ENCODE measurements at regions not wholly inside any gene's neighbourhood (a gene's known extent, or its start where the extent isn't known, plus 50 kb on each side); places are given as distances from the start of the nearest gene placed in this dataset.
A peak's percentile ranks its signal among the peaks of the same experiment; 100 is the strongest.
"Not testable (repeated sequence)": the region's sequence is repeated elsewhere in the genome, so short reads cannot be mapped to it uniquely, and the experiment has no call there.

DNA sequence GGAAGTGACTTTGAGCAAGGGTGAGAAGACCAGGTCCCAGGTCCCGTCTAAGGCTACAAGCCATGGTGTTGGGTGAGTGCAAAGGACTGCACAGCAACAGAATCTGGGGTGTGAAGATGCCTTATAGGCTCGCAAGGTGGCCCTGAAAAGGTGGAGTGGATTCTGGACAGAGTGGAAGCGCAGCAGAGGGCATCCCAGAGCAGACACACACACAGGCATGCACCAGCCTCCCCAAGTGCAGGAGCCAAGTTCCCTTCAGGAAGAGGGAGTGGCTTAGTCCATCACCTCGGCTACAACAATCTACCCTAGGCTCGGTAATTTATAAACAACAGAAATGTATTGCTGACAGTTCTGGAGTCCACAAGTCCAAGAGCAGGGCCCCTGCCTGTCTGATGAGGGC lies 180.1 kb upstream of the PDE10A start:
- H3K27ac ChIP-seq (ENCODE audit: low read length), result no peak overlapping the region

DNA sequence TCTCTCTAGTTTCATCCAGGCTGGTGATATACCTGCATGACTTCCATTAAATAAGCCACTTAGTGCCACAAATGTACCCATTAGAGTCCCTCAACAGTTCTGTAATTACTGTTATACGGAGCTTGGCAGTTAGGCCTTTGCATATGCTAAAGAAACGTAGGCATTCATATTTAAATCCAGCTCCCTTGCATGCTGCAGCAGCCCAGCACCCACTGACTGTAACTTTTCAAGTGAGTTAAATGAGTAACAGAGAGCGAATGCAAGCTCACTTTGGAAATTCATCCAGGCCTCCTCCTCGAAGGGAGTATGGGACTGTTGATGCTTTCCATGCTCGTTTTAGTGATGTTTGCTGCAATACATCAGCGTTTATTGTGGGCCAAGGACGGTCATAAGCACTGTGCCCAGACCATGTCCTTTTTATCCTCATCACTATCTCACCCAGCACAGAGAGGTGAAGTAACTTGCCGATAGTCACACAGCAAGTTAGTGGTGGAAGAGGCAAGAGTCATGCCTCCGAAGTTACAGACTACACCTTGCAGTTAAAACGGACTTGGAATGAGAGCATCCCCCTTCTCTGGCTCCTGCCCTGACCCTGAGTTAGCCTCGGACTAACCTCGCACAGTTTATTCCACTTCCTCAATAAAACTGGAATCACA lies 179.4 kb upstream of the PDE10A start:
- Histone ChIP-seq H3K4me1 (ENCODE audit: control insufficient read depth, insufficient read depth, low read length) (no peaks in the 10 kb centered on the region), H3K27ac (ENCODE audit: low read length) (no peak overlapping the region), H3K9me3 (ENCODE audit: control insufficient read depth, low read depth, low read length) (no peaks in the 10 kb centered on the region), H3K36me3 (ENCODE audit: control insufficient read depth, insufficient read depth, low read length) (no peaks in the 10 kb centered on the region), H3K27me3 (ENCODE audit: control insufficient read depth, insufficient read depth, low read length) (peaks cover 3% of the 10 kb centered on the region), H3K4me3 (ENCODE audit: low read length) (no peak overlapping the region)
- no CpG with 5 or more reads among the region's 12 CpGs for WGBS (ENCODE audit: insufficient coverage, low lambda C conversion rate)
- DNase-seq, result no peak

More for the DNA sequence above, 180.1 kb upstream of the PDE10A start:
- Histone ChIP-seq H3K36me3 (ENCODE audit: control insufficient read depth, insufficient read depth, low read length) (no peaks in the 10 kb centered on the region), H3K9me3 (ENCODE audit: control insufficient read depth, low read depth, low read length) (no peaks in the 10 kb centered on the region), H3K4me1 (ENCODE audit: control insufficient read depth, insufficient read depth, low read length) (no peaks in the 10 kb centered on the region), H3K27me3 (ENCODE audit: control insufficient read depth, insufficient read depth, low read length) (peaks cover 6% of the 10 kb centered on the region), H3K4me3 (ENCODE audit: low read length) (no peak overlapping the region)
- DNase-seq, result peak in 1 of 2 donors; percentile 31
- WGBS (ENCODE audit: insufficient coverage, low lambda C conversion rate), result 0% methylated on average over 1 of the region's 5 CpGs

GRCh38 chr6:165841153-165841558 lies 178.1 kb upstream of the PDE10A start:
- no peak for DNase-seq
- Histone ChIP-seq H3K27me3 (ENCODE audit: control insufficient read depth, insufficient read depth, low read length) (peaks cover 4% of the 10 kb centered on the region), H3K4me1 (ENCODE audit: control insufficient read depth, insufficient read depth, low read length) (no peaks in the 10 kb centered on the region), H3K27ac (ENCODE audit: low read length) (no peak overlapping the region), H3K9me3 (ENCODE audit: control insufficient read depth, low read depth, low read length) (no peaks in the 10 kb centered on the region), H3K4me3 (ENCODE audit: low read length) (no peak overlapping the region), H3K36me3 (ENCODE audit: control insufficient read depth, insufficient read depth, low read length) (no peaks in the 10 kb centered on the region)
- no CpG with 5 or more reads among the region's 9 CpGs for WGBS (ENCODE audit: insufficient coverage, low lambda C conversion rate)

GRCh38 chr6:165837948-165838745 lies 175.1 kb upstream of the PDE10A start:
- Histone ChIP-seq H3K4me3 (ENCODE audit: low read length) (no peak overlapping the region), H3K4me1 (ENCODE audit: control insufficient read depth, insufficient read depth, low read length) (no peaks in the 10 kb centered on the region), H3K36me3 (ENCODE audit: control insufficient read depth, insufficient read depth, low read length) (no peaks in the 10 kb centered on the region), H3K27me3 (ENCODE audit: control insufficient read depth, insufficient read depth, low read length) (peaks cover 8% of the 10 kb centered on the region), H3K9me3 (ENCODE audit: control insufficient read depth, low read depth, low read length) (no peaks in the 10 kb centered on the region), H3K27ac (ENCODE audit: low read length) (no peak overlapping the region)
- no peak for DNase-seq
- WGBS (ENCODE audit: insufficient coverage, low lambda C conversion rate), result 91% methylated on average over 4 of the region's 9 CpGs

DNA sequence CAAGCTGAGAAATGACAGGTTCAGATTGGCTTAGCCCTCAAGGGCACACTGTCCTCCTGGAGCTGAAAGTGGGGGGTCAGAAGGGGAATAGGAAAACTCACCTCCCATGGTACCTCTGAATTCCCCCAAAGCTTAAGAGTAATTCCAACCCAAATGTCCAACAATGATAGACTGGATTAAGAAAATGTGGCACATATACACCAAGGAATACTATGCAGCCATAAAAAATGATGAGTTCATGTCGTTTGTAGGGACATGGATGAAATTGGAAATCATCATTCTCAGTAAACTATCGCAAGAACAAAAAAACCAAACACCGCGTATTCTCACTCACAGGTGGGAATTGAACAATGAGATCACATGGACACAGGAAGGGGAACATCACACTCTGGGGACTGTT lies 173.6 kb upstream of the PDE10A start:
- H3K4me3 ChIP-seq (ENCODE audit: low read length); H3K27ac ChIP-seq (ENCODE audit: low read length); H3K36me3 ChIP-seq (ENCODE audit: control insufficient read depth, insufficient read depth, low read length); H3K27me3 ChIP-seq (ENCODE audit: control insufficient read depth, insufficient read depth, low read length); H3K9me3 ChIP-seq (ENCODE audit: control insufficient read depth, low read depth, low read length); H3K4me1 ChIP-seq (ENCODE audit: control insufficient read depth, insufficient read depth, low read length); DNase-seq: not testable (repeated sequence)
- WGBS (ENCODE audit: insufficient coverage, low lambda C conversion rate), result no CpG with 5 or more reads among the region's 4 CpGs

- Histone ChIP-seq H3K4me1 (ENCODE audit: control insufficient read depth, insufficient read depth, low read length) (no peaks in the 10 kb centered on the region), H3K9me3 (ENCODE audit: control insufficient read depth, low read depth, low read length) (no peaks in the 10 kb centered on the region), H3K27ac (ENCODE audit: low read length) (no peak overlapping the region), H3K36me3 (ENCODE audit: control insufficient read depth, insufficient read depth, low read length) (no peaks in the 10 kb centered on the region), H3K4me3 (ENCODE audit: low read length) (no peak overlapping the region), H3K27me3 (ENCODE audit: control insufficient read depth, insufficient read depth, low read length) (peaks cover 5% of the 10 kb centered on the region)
- no peak for DNase-seq
- WGBS (ENCODE audit: insufficient coverage, low lambda C conversion rate), result 100% methylated on average over 1 of the region's 13 CpGs
Observed at GRCh38 chr6:165835410-165835851, 172.4 kb upstream of the PDE10A start.

DNA sequence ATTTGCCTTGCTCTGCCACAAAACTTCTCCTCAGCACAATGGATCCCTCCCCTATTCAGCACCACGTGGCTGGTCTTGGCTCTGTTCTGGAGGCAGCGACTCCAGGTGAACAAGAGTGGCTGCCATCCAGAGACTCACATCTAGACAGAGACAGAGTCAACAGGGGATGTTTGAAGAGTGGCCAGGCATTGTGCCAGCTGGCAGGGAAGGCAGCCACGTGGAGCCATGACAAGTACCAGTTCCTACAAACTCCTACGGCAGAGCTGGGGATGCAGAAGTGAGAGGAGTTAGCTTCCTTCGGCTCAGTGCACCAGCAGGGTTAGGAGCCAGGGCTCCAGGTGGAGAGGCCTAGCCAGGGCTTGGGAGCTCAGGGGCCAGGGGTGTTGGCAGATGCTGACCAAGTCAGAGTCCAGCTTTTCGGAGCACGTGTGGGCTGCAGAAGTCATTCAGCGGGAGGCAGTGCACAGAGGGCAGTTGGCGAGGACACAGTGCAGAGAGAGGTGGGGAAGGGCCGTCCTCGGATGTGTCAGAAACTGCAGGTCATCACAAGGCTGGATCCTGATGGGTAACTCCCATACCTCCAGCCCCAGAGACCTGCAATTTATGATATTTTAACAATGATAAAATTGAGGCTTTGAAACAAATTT lies 171.7 kb upstream of the PDE10A start:
- H3K27ac ChIP-seq (ENCODE audit: low read length), result no peak overlapping the region
- no peaks in the 10 kb centered on the region for H3K4me1 ChIP-seq (ENCODE audit: control insufficient read depth, insufficient read depth, low read length)
- H3K9me3 ChIP-seq (ENCODE audit: control insufficient read depth, low read depth, low read length), result no peaks in the 10 kb centered on the region
- no peak overlapping the region for H3K4me3 ChIP-seq (ENCODE audit: low read length)
- DNase-seq, result no peak
- H3K36me3 ChIP-seq (ENCODE audit: control insufficient read depth, insufficient read depth, low read length), result no peaks in the 10 kb centered on the region
- peaks cover 5% of the 10 kb centered on the region for H3K27me3 ChIP-seq (ENCODE audit: control insufficient read depth, insufficient read depth, low read length)
- no CpG with 5 or more reads among the region's 11 CpGs for WGBS (ENCODE audit: insufficient coverage, low lambda C conversion rate)

DNA sequence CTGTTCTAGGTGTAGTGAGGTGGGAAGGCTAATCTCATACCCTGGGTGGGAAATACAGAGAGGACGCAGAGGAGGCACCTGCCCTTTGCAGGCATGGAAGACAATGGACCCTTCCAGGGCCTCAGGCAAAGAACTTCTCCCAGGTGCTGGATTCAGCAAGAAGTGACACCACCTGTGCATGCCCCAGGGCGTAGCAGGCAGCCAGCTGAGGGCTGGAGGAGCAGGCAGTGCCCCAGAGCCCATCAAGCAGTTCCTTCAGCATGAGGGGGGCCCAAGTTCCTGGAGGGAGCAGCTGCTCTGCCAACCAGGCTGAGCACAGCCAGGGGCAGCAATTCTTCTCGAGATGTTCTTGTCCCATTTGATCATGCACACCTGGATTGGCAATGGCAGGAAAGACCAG lies 170.3 kb upstream of the PDE10A start:
- Histone ChIP-seq H3K4me3 (ENCODE audit: low read length) (no peak overlapping the region), H3K27me3 (ENCODE audit: control insufficient read depth, insufficient read depth, low read length) (peaks cover 5% of the 10 kb centered on the region), H3K9me3 (ENCODE audit: control insufficient read depth, low read depth, low read length) (no peaks in the 10 kb centered on the region), H3K27ac (ENCODE audit: low read length) (no peak overlapping the region), H3K36me3 (ENCODE audit: control insufficient read depth, insufficient read depth, low read length) (no peaks in the 10 kb centered on the region), H3K4me1 (ENCODE audit: control insufficient read depth, insufficient read depth, low read length) (no peaks in the 10 kb centered on the region)
- no peak for DNase-seq
- no CpG with 5 or more reads among the region's 3 CpGs for WGBS (ENCODE audit: insufficient coverage, low lambda C conversion rate)

DNA sequence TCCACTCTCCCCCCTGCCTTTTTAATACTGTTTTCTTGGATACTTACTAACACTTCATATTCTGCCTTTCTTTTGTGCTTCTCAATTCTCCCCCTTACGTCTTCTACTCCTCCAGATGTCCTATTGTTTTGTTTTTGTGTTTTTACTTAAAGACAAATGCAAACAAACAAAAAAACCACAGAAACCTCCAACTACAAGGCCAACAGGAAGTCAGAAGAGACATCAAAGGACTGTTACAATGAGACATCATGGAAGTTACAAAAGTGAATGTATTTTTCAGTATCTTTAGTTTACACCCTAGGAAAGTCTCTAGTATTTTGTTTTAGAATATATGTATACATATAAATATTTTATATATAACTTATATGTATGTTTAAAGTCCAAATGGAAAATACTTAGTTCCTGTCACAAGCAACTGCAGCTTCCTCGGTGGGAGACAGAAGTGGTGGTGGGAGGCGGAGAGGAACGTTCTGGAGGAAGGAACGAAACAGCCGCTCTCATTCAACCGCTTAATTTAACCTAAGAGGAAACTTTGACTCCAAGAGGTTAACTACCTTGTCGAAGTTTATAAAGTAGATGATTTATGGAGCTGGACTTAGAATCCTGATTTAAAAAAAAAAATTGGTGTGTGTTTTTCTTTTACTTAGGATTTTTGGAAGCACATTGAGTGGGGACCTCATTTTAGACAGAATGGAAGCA lies 168.9 kb upstream of the PDE10A start:
- 80% methylated on average over 1 of the region's 8 CpGs for WGBS (ENCODE audit: insufficient coverage, low lambda C conversion rate)
- no peak overlapping the region for H3K27ac ChIP-seq (ENCODE audit: low read length)

GRCh38 chr6:165830761-165831160 lies 167.7 kb upstream of the PDE10A start:
- no CpG with 5 or more reads among the region's 5 CpGs for WGBS (ENCODE audit: insufficient coverage, low lambda C conversion rate)
- no peaks in the 10 kb centered on the region for H3K36me3 ChIP-seq (ENCODE audit: control insufficient read depth, insufficient read depth, low read length)
- peaks cover 2% of the 10 kb centered on the region for H3K27me3 ChIP-seq (ENCODE audit: control insufficient read depth, insufficient read depth, low read length)
- no peaks in the 10 kb centered on the region for H3K4me1 ChIP-seq (ENCODE audit: control insufficient read depth, insufficient read depth, low read length)
- H3K27ac ChIP-seq (ENCODE audit: low read length), result no peak overlapping the region
- H3K4me3 ChIP-seq (ENCODE audit: low read length), result no peak overlapping the region
- DNase-seq, result no peak
- no peaks in the 10 kb centered on the region for H3K9me3 ChIP-seq (ENCODE audit: control insufficient read depth, low read depth, low read length)

More for the DNA sequence above, 168.9 kb upstream of the PDE10A start:
- DNase-seq, result no peak
- H3K36me3 ChIP-seq (ENCODE audit: control insufficient read depth, insufficient read depth, low read length), result no peaks in the 10 kb centered on the region
- H3K4me1 ChIP-seq (ENCODE audit: control insufficient read depth, insufficient read depth, low read length), result no peaks in the 10 kb centered on the region
- H3K9me3 ChIP-seq (ENCODE audit: control insufficient read depth, low read depth, low read length), result no peaks in the 10 kb centered on the region
- no peak overlapping the region for H3K4me3 ChIP-seq (ENCODE audit: low read length)
- H3K27me3 ChIP-seq (ENCODE audit: control insufficient read depth, insufficient read depth, low read length), result peaks cover 5% of the 10 kb centered on the region
